SKM-1 (cell line): ENCODE measurements at regions not wholly inside any gene's neighbourhood (a gene's known extent, or its start where the extent isn't known, plus 50 kb on each side); places are given as distances from the start of the nearest gene placed in this dataset.
"Not testable (repeated sequence)": the region's sequence is repeated elsewhere in the genome, so short reads cannot be mapped to it uniquely, and the experiment has no call there.

Source experiments
- DNase-seq: peaks from one replicate; lab custom pipeline; 2025; ENCODE audit not compliant: unreplicated experiment; lab: John Stamatoyannopoulos, UW

- DNase-seq: no peak
Measured at GRCh38 chr12:68422956-68423574, 90.9 kb upstream of the MDM1 start.

- no peak for DNase-seq
Measured at GRCh38 chr12:68425998-68426397, 93.8 kb upstream of the MDM1 start.

- DNase-seq: no peak
Measured at GRCh38 chr12:68428211-68428610, 96.0 kb upstream of the MDM1 start.

- DNase-seq: no peak
Measured at GRCh38 chr12:68428724-68429501, 96.8 kb upstream of the MDM1 start.

- DNase-seq: no peak
Measured at GRCh38 chr12:68429696-68430095, 97.5 kb upstream of the MDM1 start.

GRCh38 chr12:68431786-68432185 is 99.6 kb upstream of the MDM1 start:
- no peak for DNase-seq

- no peak for DNase-seq
Measured at GRCh38 chr12:68432622-68433021, 100.5 kb upstream of the MDM1 start.

GRCh38 chr12:68434391-68435298 is 102.5 kb upstream of the MDM1 start:
- DNase-seq: no peak

GRCh38 chr12:68435299-68435637 is 103.1 kb upstream of the MDM1 start:
- DNase-seq: no peak

GRCh38 chr12:68435816-68436215 is 103.7 kb upstream of the MDM1 start:
- no peak for DNase-seq

- no peak for DNase-seq
Measured at GRCh38 chr12:68438601-68439000, 106.4 kb upstream of the MDM1 start.

GRCh38 chr12:68439368-68440045 is 107.3 kb upstream of the MDM1 start:
- DNase-seq: no peak

GRCh38 chr12:68440068-68440581 is 108.0 kb upstream of the MDM1 start:
- DNase-seq: no peak

- DNase-seq: no peak
Measured at GRCh38 chr12:68441167-68441566, 109.0 kb upstream of the MDM1 start.

- DNase-seq: not testable (repeated sequence)
Measured at GRCh38 chr12:68442353-68442972, 110.3 kb upstream of the MDM1 start.

GRCh38 chr12:68443695-68444094 is 111.5 kb upstream of the MDM1 start:
- not testable (repeated sequence) for DNase-seq

GRCh38 chr12:68445824-68446223 is 113.7 kb upstream of the MDM1 start:
- DNase-seq: no peak

- no peak for DNase-seq
Measured at GRCh38 chr12:68446384-68446783, 114.2 kb upstream of the MDM1 start.

- DNase-seq: no peak
Measured at GRCh38 chr12:68446901-68447796, 115.0 kb upstream of the MDM1 start.
